K562 (cell line): ENCODE measurements at regions not wholly inside any gene's neighbourhood (a gene's known extent, or its start where the extent isn't known, plus 50 kb on each side); places are given as distances from the start of the nearest gene placed in this dataset.
A peak's percentile ranks its signal among the peaks of the same experiment; 100 is the strongest.

Experiments
- DPF2 ChIP-seq: fragments of 450-650 bp; IDR thresholded peaks from 2 replicates; pipeline ENCODE4 v1.6.1; 2016
- ELF4 ChIP-seq: fragments of 450-650 bp; formaldehyde crosslinking; IDR thresholded peaks from 2 replicates; pipeline ENCODE4 v1.4.0; 2022; ENCODE audit warnings: missing genetic modification characterization
- EP300 ChIP-seq: IDR thresholded peaks from 2 replicates; pipeline ENCODE4 v1.6.1; 2012; ENCODE audit warnings: low read length, improper control_type of control experiment
- ETV6 ChIP-seq, 3 experiments: fragments of 150-350 bp in 1 of 3; sonication (generic) in 1 of 3; formaldehyde crosslinking in 1 of 3; IDR thresholded peaks; 2 replicates each; pipeline versions ENCODE4 v1.6.1 to v1.8.0; 2014 to 2022; ENCODE audit warnings: borderline replicate concordance in 2 of 3, low read depth in 2 of 3, antibody characterized with exemption in 1 of 3, low read length in 1 of 3, mild to moderate bottlenecking in 1 of 3, missing genetic modification reagents in 1 of 3
- FOXJ3 ChIP-seq: sonication (generic); formaldehyde crosslinking; IDR thresholded peaks from 2 replicates; pipeline ENCODE4 v1.4.0; 2020; ENCODE audit warnings: mild to moderate bottlenecking, missing genetic modification reagents
- GABPB2 ChIP-seq: fragments of 250-450 bp; sonication (Bioruptor Pico); conservative IDR thresholded peaks from 2 replicates; pipeline ENCODE4 v1.5.1; 2021; ENCODE audit warnings: mild to moderate bottlenecking
- GATA2 ChIP-seq: sonication (generic); formaldehyde crosslinking; IDR thresholded peaks from 2 replicates; pipeline ENCODE4 v1.4.0; 2020; ENCODE audit warnings: mild to moderate bottlenecking, missing genetic modification reagents
- JUN ChIP-seq, 2 experiments: sonication (generic) in 1 of 2; formaldehyde crosslinking in 1 of 2; IDR thresholded peaks; 2 replicates each; pipeline versions ENCODE4 v1.6.1 to v1.8.0; 2012 to 2022; ENCODE audit warnings: borderline replicate concordance in 2 of 2, mild to moderate bottlenecking in 2 of 2, improper control_type of control experiment in 1 of 2, low read depth in 1 of 2, low read length in 1 of 2, missing genetic modification reagents in 1 of 2
- MEIS2 ChIP-seq: fragments of 450-650 bp; IDR thresholded peaks from 2 replicates; pipeline ENCODE4 v1.6.1; 2014; ENCODE audit warnings: mild to moderate bottlenecking; ENCODE audit not compliant: partially characterized antibody
- MXI1 ChIP-seq: IDR thresholded peaks from 2 replicates; pipeline ENCODE4 v1.6.1; 2011; ENCODE audit warnings: low read depth, mild to moderate bottlenecking, improper control_type of control experiment, low read length
- NEUROD1 ChIP-seq: fragments of 150-350 bp; IDR thresholded peaks from 2 replicates; pipeline ENCODE4 v1.6.1; 2014; ENCODE audit warnings: borderline replicate concordance, low read length, low read depth; ENCODE audit not compliant: partially characterized antibody
- PHF8 ChIP-seq: fragments of 200-600 bp; sonication (generic); IDR thresholded peaks from 2 replicates; pipeline ENCODE4 v1.6.1; 2012; ENCODE audit warnings: mixed run types, mild to moderate bottlenecking, inconsistent platforms, low read length, moderate library complexity, borderline replicate concordance
- PRMT5 ChIP-seq: sonication (generic); formaldehyde crosslinking; IDR thresholded peaks from 2 replicates; pipeline ENCODE4 v1.5.0; 2020; ENCODE audit warnings: missing genetic modification reagents
- RAD51 ChIP-seq: fragments of 450-650 bp; IDR thresholded peaks from 2 replicates; pipeline ENCODE4 v1.7.1; 2016; ENCODE audit warnings: low read depth, mild to moderate bottlenecking, borderline replicate concordance
- RBM22 ChIP-seq: fragments of 200-400 bp; formaldehyde crosslinking; IDR thresholded peaks from 2 replicates; pipeline ENCODE4 v1.6.1; 2018; ENCODE audit warnings: low read length, low read depth; ENCODE audit not compliant: poor library complexity, severe bottlenecking
- RBM34 ChIP-seq: fragments of 200-400 bp; formaldehyde crosslinking; IDR thresholded peaks from 2 replicates; pipeline ENCODE4 v1.6.1; 2018; ENCODE audit warnings: low read length, borderline replicate concordance; ENCODE audit not compliant: insufficient read depth
- RCOR1 ChIP-seq, 2 experiments: IDR thresholded peaks; 2 replicates each; pipeline ENCODE4 v1.6.1; 2012; ENCODE audit warnings: low read depth in 2 of 2, low read length in 2 of 2, borderline replicate concordance in 1 of 2, improper control_type of control experiment in 1 of 2
- SMARCA4 ChIP-seq: fragments of 450-650 bp; IDR thresholded peaks from 2 replicates; pipeline ENCODE4 v1.6.1; 2016
- SMARCC2 ChIP-seq: fragments of 450-650 bp; IDR thresholded peaks from 2 replicates; pipeline ENCODE4 v1.6.1; 2017; ENCODE audit warnings: antibody characterized with exemption, moderate library complexity, mild to moderate bottlenecking, low read depth
- TAL1 ChIP-seq: fragments of 450-650 bp; IDR thresholded peaks from 2 replicates; pipeline ENCODE4 v1.6.1; 2016; ENCODE audit warnings: mild to moderate bottlenecking
- TEAD4 ChIP-seq, 2 experiments: sonication (generic) in 1 of 2; formaldehyde crosslinking in 1 of 2; IDR thresholded peaks; 2 replicates each; pipeline versions ENCODE4 v1.6.1 to v1.8.0; 2012 to 2022; ENCODE audit warnings: borderline replicate concordance in 1 of 2, inconsistent platforms in 1 of 2, low read length in 1 of 2, mild to moderate bottlenecking in 1 of 2, missing genetic modification reagents in 1 of 2
- ZNF12 ChIP-seq: sonication (generic); formaldehyde crosslinking; IDR thresholded peaks from 2 replicates; pipeline ENCODE4 v1.4.0; 2020; ENCODE audit warnings: mild to moderate bottlenecking, missing genetic modification reagents
- ZNF253 ChIP-seq: fragments of 250-450 bp; sonication (Bioruptor Pico); conservative IDR thresholded peaks from 2 replicates; pipeline ENCODE4 v1.6.1; 2021; ENCODE audit warnings: mild to moderate bottlenecking
- ZNF384 ChIP-seq: IDR thresholded peaks from 2 replicates; pipeline ENCODE4 v1.6.1; 2012; ENCODE audit warnings: low read depth, low read length, improper control_type of control experiment
- ZNF436 ChIP-seq: fragments of 250-450, 450-650 bp; sonication (Bioruptor Pico); formaldehyde crosslinking; IDR thresholded peaks from 2 replicates; pipeline ENCODE4 v1.7.0; 2020; ENCODE audit warnings: mild to moderate bottlenecking
- ZNF584 ChIP-seq: fragments of 200-800 bp; sonication (Bioruptor generic); IDR thresholded peaks from 2 replicates; pipeline ENCODE4 v1.6.1; 2016; ENCODE audit warnings: low read depth, mild to moderate bottlenecking, missing genetic modification characterization, missing compliant biosample characterization
- ZNF740 ChIP-seq, 3 experiments: fragments of 200-800 bp in 1 of 3; sonication (Bioruptor generic) in 1 of 3; sonication (generic) in 1 of 3; formaldehyde crosslinking in 1 of 3; IDR thresholded peaks; 2 replicates each; pipeline versions ENCODE4 v1.6.1 to v1.8.0; 2016 to 2022; ENCODE audit warnings: mild to moderate bottlenecking in 2 of 3, missing compliant biosample characterization in 2 of 3, missing genetic modification characterization in 2 of 3, missing genetic modification reagents in 1 of 3

- no peak for TF ChIP-seq ZNF584
- no peak for TF ChIP-seq PRMT5 (CRISPR knock-in tag)
- TF ChIP-seq DPF2, result peak; percentile 71; the same call in 1 of the 2 replicates
- 0 out of 4 replicates have a peak, but pooled peaks of 1 of the 2 experiments have one; percentile 29 for TF ChIP-seq RCOR1 (IDR thresholded peaks at IDR 0.05; ENCODE audit: borderline replicate concordance in 1 of 2, low read depth in 2 of 2, low read length in 2 of 2)
- TF ChIP-seq ETV6 (IDR thresholded peaks at IDR 0.05; ENCODE audit: borderline replicate concordance in 1 of 2, low read depth in 2 of 2, low read length in 1 of 2), result no peak
- no peak for TF ChIP-seq ETV6 (CRISPR knock-in tag; IDR thresholded peaks at IDR 0.05; ENCODE audit: borderline replicate concordance)
- TF ChIP-seq RAD51, result no peak
- peak; percentile 47; the same call in 1 of the 2 replicates for TF ChIP-seq JUN (IDR thresholded peaks at IDR 0.05; ENCODE audit: borderline replicate concordance, low read depth, low read length)
- no peak for TF ChIP-seq JUN (CRISPR knock-in tag; IDR thresholded peaks at IDR 0.05; ENCODE audit: borderline replicate concordance)
- TF ChIP-seq ZNF740 (CRISPR knock-in tag; IDR thresholded peaks at IDR 0.05), result no peak
- no peak for TF ChIP-seq ZNF740 (tag; IDR thresholded peaks at IDR 0.05)
- no peak for TF ChIP-seq PHF8
- no peak for TF ChIP-seq ZNF253 (CRISPR knock-in tag)
- TF ChIP-seq ZNF384, result peak; percentile 64
- TF ChIP-seq TEAD4 (IDR thresholded peaks at IDR 0.05; ENCODE audit: low read length), result peak; percentile 60
- TF ChIP-seq TEAD4 (CRISPR knock-in tag; IDR thresholded peaks at IDR 0.05; ENCODE audit: borderline replicate concordance), result no peak
- no peak for TF ChIP-seq ZNF436 (CRISPR knock-in tag)
- TF ChIP-seq SMARCA4, result peak; percentile 78; the same call in 1 of the 2 replicates
- TF ChIP-seq ZNF12 (CRISPR knock-in tag), result no peak
- TF ChIP-seq EP300, result no peak
- TF ChIP-seq FOXJ3 (CRISPR knock-in tag), result no peak
- TF ChIP-seq ELF4 (CRISPR knock-in tag), result no peak
- TF ChIP-seq MXI1, result no peak
- 0 out of 2 replicates have a peak, but pooled peaks have one; percentile 18 for TF ChIP-seq TAL1
- 0 out of 2 replicates have a peak, but pooled peaks have one; percentile 31 for TF ChIP-seq SMARCC2
- TF ChIP-seq GATA2 (CRISPR knock-in tag), result no peak
- no peak for TF ChIP-seq GABPB2 (CRISPR knock-in tag)
- TF ChIP-seq RBM22, result no peak
- peak; percentile 75 for TF ChIP-seq MEIS2
- no peak for TF ChIP-seq NEUROD1
- no peak for TF ChIP-seq RBM34
Observed at GRCh38 chr2:65576861-65577601, 144.6 kb upstream of the SPRED2 start (continued).
